IMR-90 (cell line): ENCODE measurements at regions not wholly inside any gene's neighbourhood (a gene's known extent, or its start where the extent isn't known, plus 50 kb on each side); places are given as distances from the start of the nearest gene placed in this dataset.

Source experiments
- BHLHE40 ChIP-seq: fragments of 150-350 bp; IDR thresholded peaks from 2 replicates; pipeline ENCODE4 v1.6.1; 2016; ENCODE audit warnings: mild to moderate bottlenecking, low read depth, low read length
- CEBPB ChIP-seq: IDR thresholded peaks from 2 replicates; pipeline ENCODE4 v1.6.1; 2012; ENCODE audit warnings: low read depth, low read length, improper control_type of control experiment
- CHD1 ChIP-seq: IDR thresholded peaks from 2 replicates; pipeline ENCODE4 v1.6.1; 2012; ENCODE audit warnings: low read depth, low read length, improper control_type of control experiment
- FOS ChIP-seq: fragments of 150-350 bp; IDR thresholded peaks from 2 replicates; pipeline ENCODE4 v1.6.1; 2016; ENCODE audit warnings: low read depth, low read length
- MAFK ChIP-seq: IDR thresholded peaks from 2 replicates; pipeline ENCODE4 v1.6.1; 2012; ENCODE audit warnings: low read depth, low read length, improper control_type of control experiment
- MXI1 ChIP-seq: IDR thresholded peaks from 2 replicates; pipeline ENCODE4 v1.6.1; 2012; ENCODE audit warnings: low read depth, mild to moderate bottlenecking, low read length, moderate library complexity, borderline replicate concordance
- POLR2A ChIP-seq: IDR thresholded peaks from 2 replicates; pipeline ENCODE4 v1.6.1; 2012; ENCODE audit warnings: mild to moderate bottlenecking, low read depth, low read length
- RAD21 ChIP-seq: IDR thresholded peaks from 2 replicates; pipeline ENCODE4 v1.6.1; 2012; ENCODE audit warnings: low read length, improper control_type of control experiment
- RCOR1 ChIP-seq: IDR thresholded peaks from 2 replicates; pipeline ENCODE4 v1.6.1; 2012; ENCODE audit warnings: mild to moderate bottlenecking, low read length, improper control_type of control experiment; ENCODE audit not compliant: insufficient replicate concordance
- RFX5 ChIP-seq: IDR thresholded peaks from 2 replicates; pipeline ENCODE4 v1.8.0; 2012; ENCODE audit warnings: low read depth, mild to moderate bottlenecking, low read length, moderate library complexity
- SMC3 ChIP-seq: fragments of 150-350 bp; IDR thresholded peaks from 2 replicates; pipeline ENCODE4 v1.6.1; 2016; ENCODE audit warnings: low read depth, mild to moderate bottlenecking, antibody characterized with exemption, low read length, moderate library complexity
- TF ChIP-seq, protein P1 (sequence below): conservative IDR thresholded peaks from 2 replicates; pipeline ENCODE4 v1.5.1; 2012; ENCODE audit warnings: mild to moderate bottlenecking, low read depth, low read length, improper control_type of control experiment
- TF ChIP-seq, protein P2 (sequence below): fragments of 150-350 bp; IDR thresholded peaks from 2 replicates; pipeline ENCODE4 v1.6.1; 2017; ENCODE audit warnings: mild to moderate bottlenecking, antibody characterized with exemption, low read length, low read depth

DNA sequence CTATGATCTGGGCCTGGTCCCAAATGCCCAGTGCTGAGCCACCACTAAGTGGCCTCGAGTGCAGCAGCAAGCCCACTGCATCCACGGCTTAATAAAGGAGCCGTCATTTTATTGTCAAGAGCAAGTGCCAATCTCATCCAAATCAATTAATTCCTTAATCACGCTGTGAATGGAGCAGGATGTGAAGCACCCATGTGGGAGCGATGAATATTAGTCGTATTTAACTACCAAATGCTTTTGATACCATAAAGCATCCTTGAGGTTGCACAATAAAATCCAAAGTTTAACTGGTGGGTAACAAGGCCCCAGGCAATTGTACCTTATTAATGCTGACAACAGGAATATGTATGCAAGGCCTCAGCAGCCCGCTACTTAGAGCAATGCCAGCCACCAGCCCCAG, 226.0 kb upstream of the C16orf82 start:
- TF ChIP-seq, protein P1, sequence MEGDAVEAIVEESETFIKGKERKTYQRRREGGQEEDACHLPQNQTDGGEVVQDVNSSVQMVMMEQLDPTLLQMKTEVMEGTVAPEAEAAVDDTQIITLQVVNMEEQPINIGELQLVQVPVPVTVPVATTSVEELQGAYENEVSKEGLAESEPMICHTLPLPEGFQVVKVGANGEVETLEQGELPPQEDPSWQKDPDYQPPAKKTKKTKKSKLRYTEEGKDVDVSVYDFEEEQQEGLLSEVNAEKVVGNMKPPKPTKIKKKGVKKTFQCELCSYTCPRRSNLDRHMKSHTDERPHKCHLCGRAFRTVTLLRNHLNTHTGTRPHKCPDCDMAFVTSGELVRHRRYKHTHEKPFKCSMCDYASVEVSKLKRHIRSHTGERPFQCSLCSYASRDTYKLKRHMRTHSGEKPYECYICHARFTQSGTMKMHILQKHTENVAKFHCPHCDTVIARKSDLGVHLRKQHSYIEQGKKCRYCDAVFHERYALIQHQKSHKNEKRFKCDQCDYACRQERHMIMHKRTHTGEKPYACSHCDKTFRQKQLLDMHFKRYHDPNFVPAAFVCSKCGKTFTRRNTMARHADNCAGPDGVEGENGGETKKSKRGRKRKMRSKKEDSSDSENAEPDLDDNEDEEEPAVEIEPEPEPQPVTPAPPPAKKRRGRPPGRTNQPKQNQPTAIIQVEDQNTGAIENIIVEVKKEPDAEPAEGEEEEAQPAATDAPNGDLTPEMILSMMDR, result no peak
- TF ChIP-seq POLR2A (no peak), RAD21 (no peak), FOS (no peak), MAFK (no peak), MXI1 (no peak), BHLHE40 (no peak), SMC3 (no peak), CEBPB (no peak), RCOR1 (no peak), CHD1 (no peak), RFX5 (no peak)
- TF ChIP-seq, protein P2, sequence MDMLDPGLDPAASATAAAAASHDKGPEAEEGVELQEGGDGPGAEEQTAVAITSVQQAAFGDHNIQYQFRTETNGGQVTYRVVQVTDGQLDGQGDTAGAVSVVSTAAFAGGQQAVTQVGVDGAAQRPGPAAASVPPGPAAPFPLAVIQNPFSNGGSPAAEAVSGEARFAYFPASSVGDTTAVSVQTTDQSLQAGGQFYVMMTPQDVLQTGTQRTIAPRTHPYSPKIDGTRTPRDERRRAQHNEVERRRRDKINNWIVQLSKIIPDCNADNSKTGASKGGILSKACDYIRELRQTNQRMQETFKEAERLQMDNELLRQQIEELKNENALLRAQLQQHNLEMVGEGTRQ, result no peak
